Stimulated activated CD4-positive, alpha-beta T cell treated with anti-CD3 and anti-CD28 coated beads, Interleukin-15, amount 100 ng/mL, for 48 hours (primary cell): ENCODE measurements at regions not wholly inside any gene's neighbourhood (a gene's known extent, or its start where the extent isn't known, plus 50 kb on each side); places are given as distances from the start of the nearest gene placed in this dataset.
"Not testable (repeated sequence)": the region's sequence is repeated elsewhere in the genome, so short reads cannot be mapped to it uniquely, and the experiment has no call there.

Source experiments
- DNase-seq, 2 donors: peaks; one replicate each; pipeline ENCODE4 v3.0.0-alpha.2; 2020; ENCODE audit warnings: low read depth in 2 of 2

DNA sequence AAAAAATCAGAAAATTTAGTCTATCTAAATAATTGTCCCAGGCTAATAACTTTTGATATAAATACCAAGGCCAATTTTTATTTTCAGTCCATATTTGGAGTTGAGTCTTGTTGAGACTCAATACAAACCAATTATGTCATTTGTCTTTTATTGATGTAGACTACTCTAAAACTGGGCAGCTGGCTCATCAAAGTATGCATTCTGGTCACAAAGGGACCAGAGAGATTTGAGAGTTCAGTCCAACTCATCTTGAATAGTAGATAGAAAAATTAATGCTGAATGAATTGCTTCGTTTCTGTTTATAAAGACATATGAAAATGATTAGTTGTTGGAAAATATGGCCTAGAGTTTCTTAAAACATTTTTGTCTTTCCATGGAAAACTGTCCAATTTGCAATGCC, 412.5 kb upstream of the KLHL4 start:
- no peak for DNase-seq

- DNase-seq, result no peak
Observed at GRCh38 chrX:87110142-87110541, 407.5 kb upstream of the KLHL4 start.

DNA sequence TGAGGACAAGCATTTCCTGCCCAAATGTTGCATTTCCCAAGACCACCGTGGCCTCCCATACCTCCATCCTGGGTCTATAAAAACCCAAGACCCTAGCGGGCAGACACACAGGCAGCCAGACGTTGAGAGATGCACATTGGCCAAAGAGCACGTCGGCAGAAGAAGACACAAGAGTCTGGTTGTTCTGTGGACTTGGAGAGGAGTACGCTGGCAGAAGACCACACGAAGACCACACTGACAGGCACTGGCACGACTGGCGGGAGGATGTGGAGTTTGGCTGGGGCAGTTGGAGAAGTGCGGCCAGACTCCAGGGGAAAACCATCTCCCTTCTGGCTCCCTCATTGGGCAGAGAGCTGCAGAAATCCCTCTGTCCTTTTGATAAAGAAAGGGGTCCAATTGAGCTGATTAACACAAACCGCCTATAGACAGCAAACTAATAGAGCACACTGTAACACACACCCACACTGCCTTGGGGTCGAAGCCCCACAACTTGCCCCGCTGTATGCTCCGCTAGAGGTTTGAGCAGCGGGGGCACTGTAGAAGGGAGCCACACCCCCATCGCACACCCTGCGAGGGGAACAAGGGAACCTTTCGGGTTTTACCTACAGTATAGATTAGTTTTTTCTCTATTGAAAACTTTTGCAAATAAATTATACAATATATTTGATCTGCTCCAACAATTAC, 376.7 kb upstream of the KLHL4 start:
- no peak for DNase-seq

DNA sequence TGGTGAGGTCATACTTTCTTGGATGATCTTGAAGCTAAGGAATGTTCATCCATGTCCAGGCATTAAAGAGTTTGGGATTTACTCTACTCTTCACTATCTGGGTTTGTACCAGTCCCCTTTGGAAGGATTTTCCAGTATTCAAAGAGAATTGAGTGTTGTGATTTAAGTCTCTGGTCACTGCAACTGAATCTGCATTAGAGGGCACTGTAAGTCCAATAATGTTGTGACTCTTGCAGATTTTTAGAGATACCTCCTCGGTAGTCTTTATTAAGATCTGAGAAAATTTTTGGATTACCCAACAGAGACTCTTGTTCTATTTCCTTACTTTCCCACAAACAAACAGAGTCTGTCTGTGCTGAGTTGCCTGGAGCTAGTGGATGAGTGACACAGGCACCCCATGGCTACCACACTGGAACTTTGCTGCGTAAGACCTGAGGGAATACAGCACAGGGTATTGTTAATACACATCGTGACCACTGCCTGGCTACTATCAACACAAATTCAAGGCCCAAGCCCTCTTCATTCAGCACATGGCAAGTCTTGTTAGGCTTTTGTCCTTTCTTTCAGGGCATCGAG, 357.1 kb upstream of the KLHL4 start:
- no peak for DNase-seq

DNA sequence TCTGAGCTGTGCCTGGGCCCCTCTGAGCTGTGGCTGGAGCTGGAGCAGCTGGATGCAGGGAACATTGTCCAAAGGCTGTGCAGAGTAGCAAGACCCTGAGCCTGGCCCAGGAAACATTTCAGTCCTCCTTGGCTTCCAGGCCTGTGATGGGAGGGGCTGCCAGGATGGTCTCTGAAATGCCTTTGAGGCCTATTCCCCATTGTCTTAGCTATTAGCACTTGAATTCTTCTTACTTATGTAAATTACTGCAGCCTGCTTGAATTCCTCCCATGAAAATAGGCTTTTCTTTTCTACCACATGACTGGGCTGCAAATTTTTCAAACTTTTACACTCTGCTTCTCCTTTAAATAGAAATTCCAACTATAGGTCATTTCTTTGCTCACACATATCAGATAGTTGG, 349.8 kb upstream of the KLHL4 start:
- DNase-seq, result no peak

- DNase-seq, result not testable (repeated sequence)
Observed at GRCh38 chrX:87178009-87178408, 339.6 kb upstream of the KLHL4 start.
